Thyroid gland (tissue), 4 donors: ENCODE measurements at regions not wholly inside any gene's neighbourhood (a gene's known extent, or its start where the extent isn't known, plus 50 kb on each side); places are given as distances from the start of the nearest gene placed in this dataset.

Experiments
- CTCF ChIP-seq, 6 experiments: fragments of 200-600 bp in 3 of 6; fragments of 450-650 bp in 3 of 6; sonication (generic) in 3 of 6; IDR thresholded peaks; one replicate each; pipeline ENCODE4 v1.5.1; 2016 to 2019; ENCODE audit warnings: antibody characterized with exemption in 6 of 6, mild to moderate bottlenecking in 2 of 6, inconsistent platforms in 1 of 6, moderate library complexity in 1 of 6
- POLR2A ChIP-seq, 2 donors: fragments of 450-650 bp; IDR thresholded peaks; one replicate each; pipeline ENCODE4 v1.6.1; 2017; ENCODE audit warnings: antibody characterized with exemption in 2 of 2, mild to moderate bottlenecking in 2 of 2, moderate library complexity in 1 of 2

- TF ChIP-seq POLR2A (IDR thresholded peaks at IDR 0.05), result no peak
- no peak for TF ChIP-seq CTCF (IDR thresholded peaks at IDR 0.05)
Observed at GRCh38 chr3:31433679-31433992, 99.1 kb upstream of the STT3B start.
